HCT116 (cell line): ENCODE measurements at regions not wholly inside any gene's neighbourhood (a gene's known extent, or its start where the extent isn't known, plus 50 kb on each side); places are given as distances from the start of the nearest gene placed in this dataset.

ENCODE experiments used
- ATF3 ChIP-seq: IDR thresholded peaks from 2 replicates; pipeline ENCODE4 v1.6.1; 2012
- CTCF ChIP-seq, 3 experiments: fragments of 200-600 bp in 1 of 3; sonication (generic) in 1 of 3; IDR thresholded peaks in 2 of 3; conservative IDR thresholded peaks in 1 of 3; 2 replicates each; pipeline ENCODE4 v1.5.1; 2012 to 2017; ENCODE audit warnings: low read depth in 2 of 3, low read length in 2 of 3, antibody characterized with exemption in 1 of 3, borderline replicate concordance in 1 of 3, control low read depth in 1 of 3, mild to moderate bottlenecking in 1 of 3, mixed read lengths in 1 of 3, mixed run types in 1 of 3, moderate library complexity in 1 of 3; ENCODE audit not compliant: insufficient read depth in 1 of 3
- FOSL1 ChIP-seq: IDR thresholded peaks from 2 replicates; pipeline ENCODE4 v1.6.1; 2012; ENCODE audit warnings: low read depth
- POLR2A ChIP-seq: IDR thresholded peaks from 2 replicates; pipeline ENCODE4 v1.7.0; 2011; ENCODE audit warnings: borderline replicate concordance; ENCODE audit not compliant: insufficient read depth, insufficient read length; ENCODE audit errors: extremely low read depth
- POLR2AphosphoS5 ChIP-seq: IDR thresholded peaks from 2 replicates; pipeline ENCODE4 v1.6.1; 2011; ENCODE audit warnings: mild to moderate bottlenecking, low read depth, low read length, moderate library complexity
- RAD21 ChIP-seq: IDR thresholded peaks from 2 replicates; pipeline ENCODE4 v1.6.1; 2012; ENCODE audit warnings: low read depth, mild to moderate bottlenecking
- YY1 ChIP-seq: IDR thresholded peaks from 2 replicates; pipeline ENCODE4 v1.6.1; 2011; ENCODE audit warnings: low read length, low read depth, moderate library complexity, mild to moderate bottlenecking; ENCODE audit not compliant: insufficient replicate concordance; ENCODE audit errors: extremely low read depth

GRCh38 chr9:11319538-11319937 lies 706.7 kb upstream of the PTPRD start:
- TF ChIP-seq CTCF (IDR thresholded peaks at IDR 0.05 in 2 of 3, conservative IDR thresholded peaks at IDR 0.05 in 1 of 3; ENCODE audit: borderline replicate concordance in 1 of 3, insufficient read depth in 1 of 3, low read depth in 2 of 3, low read length in 2 of 3) (peak in 1 of 3 experiments; percentile 17; a peak in 1 of 6 replicates), FOSL1 (no peak), YY1 (no peak), POLR2AphosphoS5 (no peak), RAD21 (0 out of 2 replicates have a peak, but pooled peaks have one; percentile 4), POLR2A (no peak), ATF3 (no peak)
